ENCODE measurements at regions not wholly inside any gene's neighbourhood (a gene's known extent, or its start where the extent isn't known, plus 50 kb on each side); places are given as distances from the start of the nearest gene placed in this dataset.

- no peak for DNase-seq
Observed at GRCh38 chrX:95029571-95029970, 1355.6 kb downstream of the FAM133A start.

DNA sequence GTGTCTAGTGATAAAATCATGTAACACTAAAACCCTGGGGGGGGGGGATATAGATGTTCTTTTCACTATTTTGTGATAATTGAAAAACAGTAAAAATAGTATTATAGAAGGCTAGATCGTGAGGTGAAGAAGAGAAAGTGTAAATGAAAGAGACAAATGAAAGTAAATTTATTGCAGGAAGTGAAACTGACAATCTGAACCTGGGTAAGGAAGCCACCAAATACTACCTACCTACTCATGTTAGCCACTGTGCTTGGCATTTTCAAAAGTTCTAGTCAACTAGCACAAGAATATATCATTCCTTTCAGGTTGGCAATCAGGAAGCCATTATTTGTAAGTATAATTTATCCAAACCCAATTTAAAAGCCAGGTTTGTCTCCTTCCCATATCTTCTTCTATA, 1366.1 kb downstream of the FAM133A start:
- no peak for DNase-seq

- no peak for DNase-seq
Observed at GRCh38 chrX:95044331-95044730, 1370.3 kb downstream of the FAM133A start.

GRCh38 chrX:95055991-95056390, 1382.0 kb downstream of the FAM133A start:
- no peak for DNase-seq

- peak; percentile 43 for DNase-seq
Observed at GRCh38 chrX:95056901-95057300, 1382.9 kb downstream of the FAM133A start.

GRCh38 chrX:95057341-95057740, 1383.3 kb downstream of the FAM133A start:
- no peak for DNase-seq

DNA sequence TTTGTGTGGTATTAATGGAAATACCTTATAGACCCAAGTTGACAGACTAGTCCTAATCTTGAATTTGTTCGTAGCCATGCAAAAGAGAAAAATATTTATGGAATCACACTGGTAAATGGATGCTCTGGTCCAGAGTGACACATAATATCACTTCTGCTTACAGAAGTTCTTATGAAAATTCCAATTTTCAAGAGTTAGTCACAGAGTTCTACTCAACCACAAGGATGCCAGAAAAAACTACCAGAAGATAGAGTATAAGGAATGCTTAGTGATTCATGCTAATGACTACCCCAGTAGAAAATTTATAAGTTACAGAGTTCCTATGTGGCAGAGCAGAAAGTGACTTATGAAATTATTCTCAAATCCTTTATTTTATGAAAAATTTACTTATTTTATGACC, 1384.8 kb downstream of the FAM133A start:
- DNase-seq: no peak

- no peak for DNase-seq
Observed at GRCh38 chrX:95059909-95060308, 1385.9 kb downstream of the FAM133A start.

GRCh38 chrX:95063554-95063953, 1389.5 kb downstream of the FAM133A start:
- no peak for DNase-seq

DNA sequence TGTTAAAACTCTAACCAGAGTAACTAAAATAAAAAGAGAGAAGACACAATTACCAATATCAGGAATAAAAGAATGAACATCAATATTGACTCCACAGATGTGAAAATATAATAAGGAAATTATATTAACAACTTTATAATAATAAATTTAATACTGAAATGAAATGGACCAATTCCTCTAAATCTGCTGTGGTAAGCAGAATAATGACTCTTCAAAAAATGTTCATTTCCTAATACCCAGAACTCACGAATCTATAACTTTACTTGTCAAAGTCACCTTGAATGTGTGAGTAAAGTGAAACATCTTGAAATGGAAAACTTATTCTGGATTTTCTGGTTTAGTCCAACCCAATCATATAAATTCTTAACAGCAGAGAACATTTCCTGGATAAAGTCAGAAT, 1391.1 kb downstream of the FAM133A start:
- DNase-seq: no peak

DNA sequence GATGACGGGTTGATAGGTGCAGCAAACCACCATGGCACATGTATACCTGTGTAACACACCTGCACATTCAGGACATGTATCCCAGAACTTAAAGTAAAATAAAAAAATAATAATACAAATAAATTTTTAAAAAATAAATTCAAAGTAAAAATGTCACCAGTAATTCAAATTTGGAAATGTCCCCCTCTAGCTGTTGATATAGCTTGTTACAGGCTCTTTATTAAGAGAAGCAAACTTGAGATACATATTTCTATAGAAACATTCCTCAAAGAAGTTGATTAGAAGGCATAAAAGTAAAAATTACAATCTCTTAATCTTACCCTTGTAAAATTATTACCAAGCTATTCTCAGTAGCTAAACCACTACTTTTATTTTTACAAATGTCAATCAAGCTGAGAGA, 1397.0 kb downstream of the FAM133A start:
- DNase-seq: no peak

- no peak for DNase-seq
Observed at GRCh38 chrX:95071621-95072020, 1397.6 kb downstream of the FAM133A start.

GRCh38 chrX:95076449-95076848, 1402.4 kb downstream of the FAM133A start:
- DNase-seq: peak; percentile 59

- DNase-seq: no peak
Observed at GRCh38 chrX:95101851-95102390, 1427.9 kb downstream of the FAM133A start.

DNA sequence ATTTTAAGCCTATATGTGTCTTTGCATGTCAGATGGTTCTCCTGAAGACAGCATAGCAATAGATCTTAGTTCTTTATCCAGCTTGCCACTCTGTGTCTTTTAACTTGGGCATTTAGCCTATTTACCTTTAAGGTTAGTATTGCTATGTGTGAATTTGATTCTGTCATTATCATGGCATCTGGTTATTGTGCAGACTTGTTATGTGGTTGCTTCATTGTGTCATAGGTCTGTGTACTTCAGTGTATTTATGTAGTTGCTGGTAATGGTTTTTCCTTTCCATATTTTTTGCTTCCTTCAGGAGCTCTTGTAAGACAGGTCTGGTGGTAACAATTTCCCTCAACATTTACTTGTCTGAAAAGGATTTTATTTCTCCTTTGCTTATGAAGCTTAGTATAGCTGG, 1443.5 kb downstream of the FAM133A start:
- no peak for DNase-seq

DNA sequence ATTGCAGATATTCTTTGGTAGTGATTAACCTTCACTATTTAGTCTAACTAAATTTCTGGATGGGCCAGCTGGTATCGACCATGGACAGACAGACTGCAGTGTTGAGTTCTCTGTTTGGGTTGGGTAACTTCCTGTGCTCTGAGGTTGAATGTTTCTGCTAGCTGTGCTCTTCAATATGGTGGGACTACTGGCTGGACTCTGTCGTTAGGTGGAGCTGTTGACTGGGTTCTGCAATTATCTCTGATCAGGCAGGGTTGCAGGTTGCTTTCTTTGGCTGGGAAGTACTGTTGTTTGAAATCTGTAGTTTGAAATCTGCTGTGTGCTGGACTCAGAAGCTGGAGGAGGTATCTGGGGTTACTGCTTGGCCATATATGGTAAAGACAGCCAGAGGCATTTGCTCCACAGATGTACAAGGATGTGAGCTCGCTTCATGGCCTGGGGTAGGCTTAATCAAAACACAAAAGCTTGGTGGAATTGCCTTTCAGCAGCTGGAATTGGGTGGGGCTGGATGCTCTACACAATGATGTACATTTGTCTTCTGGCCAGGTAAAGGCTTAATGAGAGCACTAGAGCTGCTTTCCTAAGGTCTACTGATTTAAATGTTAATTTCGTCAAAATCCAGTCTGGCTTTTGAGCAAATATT, 1472.0 kb downstream of the FAM133A start:
- DNase-seq: no peak

DNA sequence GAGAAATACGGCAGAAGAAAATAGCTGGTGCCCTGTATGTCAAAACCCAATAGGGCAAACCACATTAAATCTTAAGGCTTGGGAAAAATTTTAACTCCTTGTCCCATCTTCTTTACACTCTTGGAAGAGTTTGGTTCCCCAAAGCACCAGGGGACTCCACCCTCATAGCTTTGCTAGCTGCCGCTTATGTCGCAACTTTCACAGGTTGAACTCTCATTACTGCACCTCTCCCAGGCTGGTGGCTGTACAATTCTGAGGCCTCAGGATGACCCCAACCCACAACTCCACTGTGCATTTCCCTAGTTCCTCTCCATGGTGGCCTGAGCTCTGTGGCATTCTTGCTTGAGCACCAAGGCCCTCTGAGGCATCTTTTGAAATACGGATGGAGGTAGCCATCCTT, 1478.8 kb downstream of the FAM133A start:
- DNase-seq: no peak

DNA sequence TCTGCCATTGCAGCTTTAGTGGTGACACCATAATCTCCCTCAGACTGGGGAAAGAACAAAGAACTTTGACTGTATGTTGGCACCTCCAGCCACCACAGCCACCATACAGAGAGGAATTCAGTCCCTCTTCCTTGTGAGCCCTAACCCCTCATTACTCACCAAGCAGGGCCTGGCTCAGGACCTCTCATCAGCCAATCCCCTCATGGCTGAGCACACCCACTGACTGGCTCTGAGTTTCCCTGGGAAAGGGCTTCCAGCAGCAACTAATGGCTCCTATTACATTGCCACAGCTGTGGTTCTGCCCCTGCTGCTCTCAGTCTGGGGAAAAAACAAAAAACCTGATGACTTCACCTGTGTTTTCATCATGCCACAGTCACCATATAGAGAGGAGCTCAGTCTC, 1482.6 kb downstream of the FAM133A start:
- DNase-seq: no peak

All from NCI-H82 (cell line).